ENCODE measurements at regions not wholly inside any gene's neighbourhood (a gene's known extent, or its start where the extent isn't known, plus 50 kb on each side); places are given as distances from the start of the nearest gene placed in this dataset.

- Histone ChIP-seq H3K36me3 (ENCODE audit: insufficient read depth, low read length) (no peaks in the 10 kb centered on the region), H3K9ac (ENCODE audit: low read depth, low read length) (no peak overlapping the region), H2AFZ (ENCODE audit: low read depth, low read length) (no peak overlapping the region), H3K4me2 (ENCODE audit: insufficient read depth, low read length) (no peak overlapping the region), H3K9me3 (ENCODE audit: insufficient read depth, low read length, severe bottlenecking) (no peaks in the 10 kb centered on the region), H3K79me2 (ENCODE audit: insufficient read depth, low read length) (no peaks in the 10 kb centered on the region), H4K20me1 (ENCODE audit: insufficient read depth, low read length) (no peaks in the 10 kb centered on the region), H3K27ac (ENCODE audit: low read length) (no peak overlapping the region), H3K4me3 (ENCODE audit: low read depth in 1 of 2, low read length in 2 of 2) (no peak overlapping the region), H3K27me3 (ENCODE audit: insufficient read depth, low read length, poor library complexity) (no peaks in the 10 kb centered on the region), H3K4me1 (ENCODE audit: insufficient read depth, low read length) (no peaks in the 10 kb centered on the region)
- DNase-seq (no peak), ATAC-seq (ENCODE audit: insufficient read depth, low read depth) (no peak)
- no peak for TF ChIP-seq CTCF (IDR thresholded peaks at IDR 0.05; ENCODE audit: borderline replicate concordance, extremely low read depth, low read length, poor library complexity, severe bottlenecking)
- TF ChIP-seq EZH2 (IDR thresholded peaks at IDR 0.05; ENCODE audit: borderline replicate concordance, low read depth, low read length, severe bottlenecking): no peak
Observed at GRCh38 chr21:39057121-39057520, 126.1 kb downstream of the PSMG1 start.

DNA sequence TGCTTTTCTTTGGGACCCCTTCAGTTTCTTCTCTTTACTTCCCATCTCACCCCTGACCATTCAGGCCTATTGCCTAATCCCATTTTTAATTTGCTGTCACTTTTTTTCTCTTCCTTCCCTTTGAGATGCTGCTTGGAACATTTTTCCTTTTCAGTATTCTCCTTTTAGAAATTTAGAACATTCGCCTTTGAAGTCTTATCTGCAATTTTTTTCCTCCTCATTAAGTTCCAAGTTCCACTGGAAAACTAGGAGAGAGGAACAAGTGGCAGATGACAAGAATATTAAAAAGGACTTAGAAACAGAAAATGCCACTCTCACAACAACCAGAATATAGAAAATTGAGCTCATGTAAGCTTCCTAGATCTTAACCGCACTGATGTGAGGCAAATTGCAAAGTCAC, 126.6 kb downstream of the PSMG1 start:
- Histone ChIP-seq H3K9ac (ENCODE audit: low read depth, low read length) (no peak overlapping the region), H4K20me1 (ENCODE audit: insufficient read depth, low read length) (no peaks in the 10 kb centered on the region), H3K4me1 (ENCODE audit: insufficient read depth, low read length) (no peaks in the 10 kb centered on the region), H3K27ac (ENCODE audit: low read length) (no peak overlapping the region), H3K79me2 (ENCODE audit: insufficient read depth, low read length) (no peaks in the 10 kb centered on the region), H3K27me3 (ENCODE audit: insufficient read depth, low read length, poor library complexity) (no peaks in the 10 kb centered on the region), H3K4me3 (ENCODE audit: low read depth in 1 of 2, low read length in 2 of 2) (no peak overlapping the region), H3K4me2 (ENCODE audit: insufficient read depth, low read length) (no peak overlapping the region), H3K9me3 (ENCODE audit: insufficient read depth, low read length, severe bottlenecking) (no peaks in the 10 kb centered on the region), H3K36me3 (ENCODE audit: insufficient read depth, low read length) (no peaks in the 10 kb centered on the region), H2AFZ (ENCODE audit: low read depth, low read length) (no peak overlapping the region)
- DNase-seq: no peak
- TF ChIP-seq EZH2 (IDR thresholded peaks at IDR 0.05; ENCODE audit: borderline replicate concordance, low read depth, low read length, severe bottlenecking) (no peak), CTCF (IDR thresholded peaks at IDR 0.05; ENCODE audit: borderline replicate concordance, extremely low read depth, low read length, poor library complexity, severe bottlenecking) (no peak)
- no peak for ATAC-seq (ENCODE audit: insufficient read depth, low read depth)

DNA sequence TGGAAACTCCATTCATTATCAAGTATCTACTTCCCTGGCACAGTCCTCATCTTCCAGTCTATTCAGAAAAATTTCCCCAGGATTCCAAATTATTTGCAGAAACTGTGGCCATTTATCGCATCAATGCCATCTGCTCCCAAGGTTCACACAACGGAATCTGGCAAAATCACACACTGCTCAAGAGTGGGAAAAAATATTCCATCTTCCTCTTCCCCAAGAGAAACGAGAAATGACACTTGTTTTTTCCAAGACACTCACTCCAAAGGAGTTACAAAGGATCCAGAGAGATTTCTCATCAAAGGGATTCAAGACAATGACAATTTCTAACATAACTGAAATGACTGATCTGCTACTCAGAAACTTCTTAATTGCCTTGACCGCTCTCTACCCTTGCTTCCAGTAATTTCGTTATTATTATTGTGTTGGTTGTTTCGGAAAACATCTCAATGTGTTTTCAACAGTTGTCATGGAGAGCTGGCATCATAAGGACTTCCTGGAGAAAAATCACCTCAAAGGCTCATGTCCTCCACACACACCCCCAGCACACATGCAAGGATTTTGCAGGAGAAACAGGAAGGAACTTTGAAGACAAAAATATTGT, 128.0 kb downstream of the PSMG1 start:
- Histone ChIP-seq H3K79me2 (ENCODE audit: insufficient read depth, low read length) (no peaks in the 10 kb centered on the region), H2AFZ (ENCODE audit: low read depth, low read length) (no peak overlapping the region), H3K9ac (ENCODE audit: low read depth, low read length) (no peak overlapping the region), H3K27me3 (ENCODE audit: insufficient read depth, low read length, poor library complexity) (no peaks in the 10 kb centered on the region), H3K4me2 (ENCODE audit: insufficient read depth, low read length) (no peak overlapping the region), H4K20me1 (ENCODE audit: insufficient read depth, low read length) (no peaks in the 10 kb centered on the region), H3K4me3 (ENCODE audit: low read depth in 1 of 2, low read length in 2 of 2) (no peak overlapping the region), H3K36me3 (ENCODE audit: insufficient read depth, low read length) (no peaks in the 10 kb centered on the region), H3K9me3 (ENCODE audit: insufficient read depth, low read length, severe bottlenecking) (no peaks in the 10 kb centered on the region), H3K27ac (ENCODE audit: low read length) (no peak overlapping the region), H3K4me1 (ENCODE audit: insufficient read depth, low read length) (peaks cover 10% of the 10 kb centered on the region)
- no peak for DNase-seq
- ATAC-seq (ENCODE audit: insufficient read depth, low read depth): no peak
- no peak for TF ChIP-seq EZH2 (IDR thresholded peaks at IDR 0.05; ENCODE audit: borderline replicate concordance, low read depth, low read length, severe bottlenecking)
- no peak for TF ChIP-seq CTCF (IDR thresholded peaks at IDR 0.05; ENCODE audit: borderline replicate concordance, extremely low read depth, low read length, poor library complexity, severe bottlenecking)

DNA sequence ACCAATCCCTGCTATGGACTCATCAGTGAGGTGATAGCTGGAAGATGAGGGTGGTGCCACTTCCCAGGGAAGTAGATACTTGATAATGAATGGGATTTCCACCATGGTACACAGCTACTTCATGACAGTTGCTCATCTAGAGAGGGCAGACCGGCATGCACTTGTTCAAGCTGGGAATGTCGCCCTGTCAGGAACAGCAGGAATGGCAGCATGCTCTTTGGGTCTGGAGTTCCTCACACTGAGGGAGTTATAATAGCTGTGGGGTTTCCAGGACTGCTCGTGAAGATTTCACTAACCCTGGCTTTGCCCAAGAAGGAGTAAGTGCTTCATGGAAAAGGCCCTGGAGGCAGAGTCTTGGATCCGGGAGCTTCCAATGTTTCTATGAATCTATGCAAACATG, 129.2 kb downstream of the PSMG1 start:
- H3K36me3 ChIP-seq (ENCODE audit: insufficient read depth, low read length): no peaks in the 10 kb centered on the region
- H3K4me2 ChIP-seq (ENCODE audit: insufficient read depth, low read length): no peak overlapping the region
- TF ChIP-seq CTCF (IDR thresholded peaks at IDR 0.05; ENCODE audit: borderline replicate concordance, extremely low read depth, low read length, poor library complexity, severe bottlenecking) (no peak), EZH2 (IDR thresholded peaks at IDR 0.05; ENCODE audit: borderline replicate concordance, low read depth, low read length, severe bottlenecking) (no peak)
- H3K9ac ChIP-seq (ENCODE audit: low read depth, low read length): no peak overlapping the region
- no peak overlapping the region for H3K4me3 ChIP-seq (ENCODE audit: low read depth in 1 of 2, low read length in 2 of 2)
- no peaks in the 10 kb centered on the region for H3K79me2 ChIP-seq (ENCODE audit: insufficient read depth, low read length)
- H3K9me3 ChIP-seq (ENCODE audit: insufficient read depth, low read length, severe bottlenecking): no peaks in the 10 kb centered on the region
- H2AFZ ChIP-seq (ENCODE audit: low read depth, low read length): no peak overlapping the region
- H3K27ac ChIP-seq (ENCODE audit: low read length): no peak overlapping the region
- DNase-seq (no peak), ATAC-seq (ENCODE audit: insufficient read depth, low read depth) (no peak)
- no peaks in the 10 kb centered on the region for H3K27me3 ChIP-seq (ENCODE audit: insufficient read depth, low read length, poor library complexity)
- peaks cover 10% of the 10 kb centered on the region for H3K4me1 ChIP-seq (ENCODE audit: insufficient read depth, low read length)
- H4K20me1 ChIP-seq (ENCODE audit: insufficient read depth, low read length): no peaks in the 10 kb centered on the region
